ENCODE measurements at regions not wholly inside any gene's neighbourhood (a gene's known extent, or its start where the extent isn't known, plus 50 kb on each side); places are given as distances from the start of the nearest gene placed in this dataset.

DNA sequence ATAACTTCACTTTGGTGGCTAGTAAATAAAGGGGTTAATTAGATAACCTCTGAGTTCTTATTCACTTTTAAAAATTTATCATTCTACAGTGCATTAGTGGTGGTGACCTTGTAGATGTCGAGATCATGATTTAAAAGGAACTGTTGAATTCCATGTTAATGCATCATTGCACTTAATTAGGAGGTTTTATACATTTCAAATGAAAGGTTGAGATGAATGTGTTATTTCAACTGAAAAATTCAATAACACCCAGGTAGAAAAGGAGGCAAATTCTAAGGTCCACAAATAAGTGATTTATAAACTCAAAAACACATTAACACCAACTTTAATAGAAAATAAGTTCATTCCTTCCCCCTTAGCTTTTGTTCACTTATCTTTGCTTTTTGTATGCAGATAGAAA is 58.3 kb upstream of the TMEM170B start:
- TF ChIP-seq, protein P1, sequence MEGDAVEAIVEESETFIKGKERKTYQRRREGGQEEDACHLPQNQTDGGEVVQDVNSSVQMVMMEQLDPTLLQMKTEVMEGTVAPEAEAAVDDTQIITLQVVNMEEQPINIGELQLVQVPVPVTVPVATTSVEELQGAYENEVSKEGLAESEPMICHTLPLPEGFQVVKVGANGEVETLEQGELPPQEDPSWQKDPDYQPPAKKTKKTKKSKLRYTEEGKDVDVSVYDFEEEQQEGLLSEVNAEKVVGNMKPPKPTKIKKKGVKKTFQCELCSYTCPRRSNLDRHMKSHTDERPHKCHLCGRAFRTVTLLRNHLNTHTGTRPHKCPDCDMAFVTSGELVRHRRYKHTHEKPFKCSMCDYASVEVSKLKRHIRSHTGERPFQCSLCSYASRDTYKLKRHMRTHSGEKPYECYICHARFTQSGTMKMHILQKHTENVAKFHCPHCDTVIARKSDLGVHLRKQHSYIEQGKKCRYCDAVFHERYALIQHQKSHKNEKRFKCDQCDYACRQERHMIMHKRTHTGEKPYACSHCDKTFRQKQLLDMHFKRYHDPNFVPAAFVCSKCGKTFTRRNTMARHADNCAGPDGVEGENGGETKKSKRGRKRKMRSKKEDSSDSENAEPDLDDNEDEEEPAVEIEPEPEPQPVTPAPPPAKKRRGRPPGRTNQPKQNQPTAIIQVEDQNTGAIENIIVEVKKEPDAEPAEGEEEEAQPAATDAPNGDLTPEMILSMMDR (IDR thresholded peaks at IDR 0.05), result no peak
- no peak for TF ChIP-seq POLR2A (IDR thresholded peaks at IDR 0.05)
